ENCODE measurements at regions not wholly inside any gene's neighbourhood (a gene's known extent, or its start where the extent isn't known, plus 50 kb on each side); places are given as distances from the start of the nearest gene placed in this dataset.
"Not testable (repeated sequence)": the region's sequence is repeated elsewhere in the genome, so short reads cannot be mapped to it uniquely, and the experiment has no call there.

GRCh38 chr7:89621925-89622641, 532.2 kb upstream of the STEAP1 start:
- DNase-seq = no peak

GRCh38 chr7:89623018-89623672, 531.1 kb upstream of the STEAP1 start:
- peak; percentile 82 for DNase-seq

- DNase-seq = not testable (repeated sequence)
Measured at GRCh38 chr7:89624155-89624554, 530.1 kb upstream of the STEAP1 start.

- no peak for DNase-seq
Measured at GRCh38 chr7:89648509-89648908, 505.8 kb upstream of the STEAP1 start.

- DNase-seq = no peak
Measured at GRCh38 chr7:89655946-89656345, 498.3 kb upstream of the STEAP1 start.

GRCh38 chr7:89661876-89662275, 492.4 kb upstream of the STEAP1 start:
- DNase-seq = peak; percentile 80

GRCh38 chr7:89666136-89666835, 488.0 kb upstream of the STEAP1 start:
- DNase-seq = peak; percentile 7

- no peak for DNase-seq
Measured at GRCh38 chr7:89680161-89680560, 474.1 kb upstream of the STEAP1 start.

- DNase-seq = no peak
Measured at GRCh38 chr7:89681448-89681847, 472.8 kb upstream of the STEAP1 start.

GRCh38 chr7:89685287-89685686, 469.0 kb upstream of the STEAP1 start:
- no peak for DNase-seq

GRCh38 chr7:89687211-89687610, 467.1 kb upstream of the STEAP1 start:
- DNase-seq = no peak

GRCh38 chr7:89695241-89695640, 459.0 kb upstream of the STEAP1 start:
- DNase-seq = peak; percentile 15

- no peak for DNase-seq
Measured at GRCh38 chr7:89714131-89714530, 440.1 kb upstream of the STEAP1 start.

- DNase-seq = peak; percentile 87
Measured at GRCh38 chr7:89718941-89719340, 435.3 kb upstream of the STEAP1 start.

GRCh38 chr7:89728481-89728880, 425.8 kb upstream of the STEAP1 start:
- DNase-seq = no peak

- no peak for DNase-seq
Measured at GRCh38 chr7:89731751-89732445, 422.4 kb upstream of the STEAP1 start.

GRCh38 chr7:89738549-89738948, 415.7 kb upstream of the STEAP1 start:
- no peak for DNase-seq

GRCh38 chr7:89757910-89758309, 396.4 kb upstream of the STEAP1 start:
- DNase-seq = no peak

GRCh38 chr7:89760690-89761089, 393.6 kb upstream of the STEAP1 start:
- no peak for DNase-seq

GRCh38 chr7:89761173-89761572, 393.1 kb upstream of the STEAP1 start:
- no peak for DNase-seq

- DNase-seq = no peak
Measured at GRCh38 chr7:89770161-89770560, 384.1 kb upstream of the STEAP1 start.

- DNase-seq = peak; percentile 26
Measured at GRCh38 chr7:89771003-89771636, 383.1 kb upstream of the STEAP1 start.

- peak; percentile 52 for DNase-seq
Measured at GRCh38 chr7:89772276-89772675, 382.0 kb upstream of the STEAP1 start.

Data from DMS53 (cell line).